PC-3 (cell line): ENCODE measurements at regions not wholly inside any gene's neighbourhood (a gene's known extent, or its start where the extent isn't known, plus 50 kb on each side); places are given as distances from the start of the nearest gene placed in this dataset.
A peak's percentile ranks its signal among the peaks of the same experiment; 100 is the strongest.

ENCODE experiments used
- ATAC-seq: fragments of 200-7000 bp; cut with Tn5 transposase; 2 replicates; pipeline ENCODE4 v1.9.1; 2020; ENCODE audit warnings: mild to moderate bottlenecking, moderate library complexity
- BruUV-seq: library from RNA; stranded (reverse); fragments of 400-500 nt; replicated peaks from 2 replicates; lab custom pipeline; 2021; lab: Mats Ljungman, UMichigan
- CTCF ChIA-PET: fragments of 300-600 bp; sonication (Branson Sonifier 250); formaldehyde crosslinking; loops from one replicate; lab custom pipeline; 2022; ENCODE audit warnings: antibody characterized with exemption; lab: Charles Lee
- POLR2A ChIA-PET: fragments of 300-600 bp; sonication (Branson Sonifier 250); formaldehyde crosslinking; loops from one replicate; lab custom pipeline; 2022; ENCODE audit warnings: antibody characterized with exemption; ENCODE audit not compliant: unreplicated experiment; lab: Charles Lee
- DNase-seq: peaks from one replicate; pipeline ENCODE4 v3.0.0-alpha.2; 2015
- H2AFZ ChIP-seq: fragments of 300-600 bp; sonication (generic); 2 replicates; pipeline ENCODE4 v1.6.0; 2016; ENCODE audit warnings: antibody characterized with exemption, low read length
- H3F3A ChIP-seq: fragments of 300-600 bp; sonication (generic); one replicate; pipeline ENCODE4 v1.6.0; 2017; ENCODE audit warnings: antibody characterized with exemption, low read length, control low read depth, mild to moderate bottlenecking; ENCODE audit not compliant: unreplicated experiment
- H3K27ac ChIP-seq: fragments of 300-600 bp; sonication (generic); 2 replicates; pipeline ENCODE4 v1.5.1; 2016; ENCODE audit warnings: mild to moderate bottlenecking, low read length
- H3K27me3 ChIP-seq: fragments of 300-600 bp; sonication (generic); 2 replicates; pipeline ENCODE4 v1.6.1; 2016; ENCODE audit warnings: low read length, mixed read lengths
- H3K36me3 ChIP-seq: fragments of 300-600 bp; sonication (generic); 2 replicates; pipeline ENCODE4 v1.6.1; 2016; ENCODE audit warnings: low read depth, mixed run types, low read length, mixed read lengths
- H3K4me1 ChIP-seq: fragments of 300-600 bp; sonication (generic); 2 replicates; pipeline ENCODE4 v1.5.1; 2016; ENCODE audit warnings: low read length; ENCODE audit not compliant: insufficient read depth
- H3K4me2 ChIP-seq: fragments of 300-600 bp; sonication (generic); 2 replicates; pipeline ENCODE4 v1.6.0; 2016; ENCODE audit warnings: low read length
- H3K4me3 ChIP-seq: fragments of 300-600 bp; sonication (generic); 2 replicates; pipeline ENCODE4 v1.5.1; 2016; ENCODE audit warnings: mild to moderate bottlenecking, low read length, mixed read lengths
- H3K79me2 ChIP-seq: fragments of 300-600 bp; sonication (generic); 2 replicates; pipeline ENCODE4 v1.6.1; 2017; ENCODE audit warnings: low read length, mixed read lengths
- H3K9ac ChIP-seq: fragments of 300-600 bp; sonication (generic); 2 replicates; pipeline ENCODE4 v1.6.0; 2016; ENCODE audit warnings: mild to moderate bottlenecking, low read length
- H3K9me2 ChIP-seq: fragments of 300-600 bp; sonication (generic); replicated peaks from 2 replicates; pipeline ENCODE4 v1.6.1; 2016; ENCODE audit warnings: mixed run types, low read length, mixed read lengths
- H3K9me3 ChIP-seq: fragments of 300-600 bp; sonication (generic); 2 replicates; pipeline ENCODE4 v1.6.1; 2016; ENCODE audit warnings: low read length, mixed read lengths
- H4K20me1 ChIP-seq: fragments of 300-600 bp; sonication (generic); 2 replicates; pipeline ENCODE4 v1.6.1; 2016; ENCODE audit warnings: low read length, mixed read lengths
- EZH2 ChIP-seq: fragments of 300-600 bp; sonication (generic); IDR thresholded peaks from one replicate; pipeline ENCODE4 v1.6.1; 2017; ENCODE audit warnings: antibody characterized with exemption, mild to moderate bottlenecking, low read length; ENCODE audit not compliant: unreplicated experiment
- EZH2phosphoT487 ChIP-seq: fragments of 300-600 bp; sonication (generic); IDR thresholded peaks from 2 replicates; pipeline ENCODE4 v1.6.1; 2018; ENCODE audit warnings: mild to moderate bottlenecking, antibody characterized with exemption, low read length, borderline replicate concordance
- intact Hi-C: fragments of 100-400 bp; cut with micrococcal nuclease; formaldehyde crosslinking; loops from 2 replicates; pipeline ENCODE4 v1.9.0; 2023
- TF ChIP-seq, protein P1 (sequence below): fragments of 300-600 bp; sonication (generic); conservative IDR thresholded peaks from 2 replicates; pipeline ENCODE4 v1.5.1; 2017; ENCODE audit warnings: antibody characterized with exemption, low read depth, mild to moderate bottlenecking, low read length

DNA sequence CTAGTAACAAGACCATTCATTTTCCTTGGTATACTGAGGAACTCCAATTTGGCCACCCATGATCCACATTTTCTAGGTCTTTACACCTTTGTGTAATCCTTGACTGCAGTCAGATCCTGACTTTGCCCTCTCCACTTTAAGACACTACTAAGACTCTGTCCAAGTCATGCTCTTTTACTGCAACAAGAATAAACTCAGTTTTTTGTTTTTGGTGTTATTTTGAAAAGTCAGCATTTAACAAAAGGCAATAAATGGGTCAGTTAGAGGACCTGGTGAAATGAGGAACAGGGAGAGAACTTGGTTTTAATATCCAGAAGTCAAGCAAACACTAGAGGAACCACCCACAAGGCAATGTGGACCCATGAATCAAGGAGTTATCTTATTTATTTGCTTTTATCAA lies 252.2 kb upstream of the RBBP8 start:
- BruUV-seq: no TSS peak

GRCh38 chr18:22681908-22682307 lies 251.2 kb upstream of the RBBP8 start:
- H3K79me2 ChIP-seq: no peaks in the 10 kb centered on the region
- no peak overlapping the region for H3K27ac ChIP-seq
- H3K9me2 ChIP-seq: no peaks in the 10 kb centered on the region
- H2AFZ ChIP-seq: no peak overlapping the region
- no peak overlapping the region for H3K4me2 ChIP-seq
- no peaks in the 10 kb centered on the region for H3K27me3 ChIP-seq
- ChIA-PET CTCF (no interaction called here), POLR2A (no interaction called here)
- H3F3A ChIP-seq: no peaks in the 10 kb centered on the region
- no peaks in the 10 kb centered on the region for H4K20me1 ChIP-seq
- no peaks in the 10 kb centered on the region for H3K9me3 ChIP-seq
- H3K4me3 ChIP-seq: no peak overlapping the region
- no peak for ATAC-seq
- no peaks in the 10 kb centered on the region for H3K36me3 ChIP-seq
- DNase-seq: no peak
- no peak overlapping the region for H3K9ac ChIP-seq
- TF ChIP-seq, protein P1, sequence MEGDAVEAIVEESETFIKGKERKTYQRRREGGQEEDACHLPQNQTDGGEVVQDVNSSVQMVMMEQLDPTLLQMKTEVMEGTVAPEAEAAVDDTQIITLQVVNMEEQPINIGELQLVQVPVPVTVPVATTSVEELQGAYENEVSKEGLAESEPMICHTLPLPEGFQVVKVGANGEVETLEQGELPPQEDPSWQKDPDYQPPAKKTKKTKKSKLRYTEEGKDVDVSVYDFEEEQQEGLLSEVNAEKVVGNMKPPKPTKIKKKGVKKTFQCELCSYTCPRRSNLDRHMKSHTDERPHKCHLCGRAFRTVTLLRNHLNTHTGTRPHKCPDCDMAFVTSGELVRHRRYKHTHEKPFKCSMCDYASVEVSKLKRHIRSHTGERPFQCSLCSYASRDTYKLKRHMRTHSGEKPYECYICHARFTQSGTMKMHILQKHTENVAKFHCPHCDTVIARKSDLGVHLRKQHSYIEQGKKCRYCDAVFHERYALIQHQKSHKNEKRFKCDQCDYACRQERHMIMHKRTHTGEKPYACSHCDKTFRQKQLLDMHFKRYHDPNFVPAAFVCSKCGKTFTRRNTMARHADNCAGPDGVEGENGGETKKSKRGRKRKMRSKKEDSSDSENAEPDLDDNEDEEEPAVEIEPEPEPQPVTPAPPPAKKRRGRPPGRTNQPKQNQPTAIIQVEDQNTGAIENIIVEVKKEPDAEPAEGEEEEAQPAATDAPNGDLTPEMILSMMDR: no peak
- TF ChIP-seq EZH2phosphoT487 (no peak), EZH2 (no peak)
- peaks cover 28% of the 10 kb centered on the region for H3K4me1 ChIP-seq
- no TSS peak for BruUV-seq
- intact Hi-C loops: loop anchor here (5.0 kb wide), 1 partner anchor 40 kb away; no protein-coding TSS in a partner anchor

More for the DNA sequence above, 252.2 kb upstream of the RBBP8 start:
- H3F3A ChIP-seq: no peaks in the 10 kb centered on the region
- DNase-seq (no peak), ATAC-seq (no peak)
- H3K79me2 ChIP-seq: no peaks in the 10 kb centered on the region
- no peaks in the 10 kb centered on the region for H3K27me3 ChIP-seq
- H3K9ac ChIP-seq: no peak overlapping the region
- no peak overlapping the region for H3K4me2 ChIP-seq
- ChIA-PET CTCF (no interaction called here), POLR2A (no interaction called here)
- H3K4me3 ChIP-seq: no peak overlapping the region
- H3K9me3 ChIP-seq: no peaks in the 10 kb centered on the region
- H3K27ac ChIP-seq: no peak overlapping the region
- no peaks in the 10 kb centered on the region for H3K9me2 ChIP-seq
- peaks cover 38% of the 10 kb centered on the region for H3K4me1 ChIP-seq
- TF ChIP-seq, protein P1: no peak
- no peak for TF ChIP-seq EZH2
- TF ChIP-seq EZH2phosphoT487: no peak
- no peak overlapping the region for H2AFZ ChIP-seq
- intact Hi-C loops: loop anchor here (5.0 kb wide), 1 partner anchor 39 kb away; no protein-coding TSS in a partner anchor
- no peaks in the 10 kb centered on the region for H3K36me3 ChIP-seq
- H4K20me1 ChIP-seq: no peaks in the 10 kb centered on the region

DNA sequence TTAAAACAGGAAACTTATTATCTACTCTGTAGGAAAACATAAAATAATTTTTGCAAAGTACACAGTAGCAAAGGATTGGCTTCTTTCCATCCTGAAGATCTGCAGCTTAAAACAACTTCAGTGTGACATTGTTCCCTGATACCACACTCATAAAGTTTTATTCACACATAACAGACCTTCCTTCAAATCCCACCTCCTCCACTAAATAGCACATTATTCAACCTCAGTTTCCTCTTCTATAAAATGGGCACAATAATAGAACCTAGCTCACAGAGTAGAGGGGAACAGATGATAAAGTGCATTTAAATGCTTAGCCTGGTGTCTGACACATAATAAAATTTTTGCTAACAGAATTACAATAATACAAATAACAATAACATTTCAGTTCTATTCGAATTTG lies 250.4 kb upstream of the RBBP8 start:
- no peaks in the 10 kb centered on the region for H3K79me2 ChIP-seq
- CTCF ChIA-PET: no interaction called here
- H3K27ac ChIP-seq: peak overlapping the region; percentile 76
- H3K9me2 ChIP-seq: no peaks in the 10 kb centered on the region
- no peaks in the 10 kb centered on the region for H3K27me3 ChIP-seq
- intact Hi-C loops: loop anchor here (5.0 kb wide), 1 partner anchor 40 kb away; no protein-coding TSS in a partner anchor
- ATAC-seq: no peak
- H3K9me3 ChIP-seq: no peaks in the 10 kb centered on the region
- no peak for DNase-seq
- peak overlapping the region; percentile 14; the same call in 1 of the 2 replicates for H2AFZ ChIP-seq
- H3K4me3 ChIP-seq: peak overlapping the region; percentile 19; the same call in 1 of the 2 replicates
- no peak overlapping the region for H3K9ac ChIP-seq
- no peaks in the 10 kb centered on the region for H3F3A ChIP-seq
- POLR2A ChIA-PET: no interaction called here
- H3K4me2 ChIP-seq: peak overlapping the region; percentile 67
- H3K4me1 ChIP-seq: peaks cover 27% of the 10 kb centered on the region
- no TSS peak for BruUV-seq
- H3K36me3 ChIP-seq: no peaks in the 10 kb centered on the region
- no peaks in the 10 kb centered on the region for H4K20me1 ChIP-seq
- TF ChIP-seq EZH2phosphoT487 (no peak), EZH2 (no peak)
